ENCODE measurements at regions not wholly inside any gene's neighbourhood (a gene's known extent, or its start where the extent isn't known, plus 50 kb on each side); places are given as distances from the start of the nearest gene placed in this dataset.

DNA sequence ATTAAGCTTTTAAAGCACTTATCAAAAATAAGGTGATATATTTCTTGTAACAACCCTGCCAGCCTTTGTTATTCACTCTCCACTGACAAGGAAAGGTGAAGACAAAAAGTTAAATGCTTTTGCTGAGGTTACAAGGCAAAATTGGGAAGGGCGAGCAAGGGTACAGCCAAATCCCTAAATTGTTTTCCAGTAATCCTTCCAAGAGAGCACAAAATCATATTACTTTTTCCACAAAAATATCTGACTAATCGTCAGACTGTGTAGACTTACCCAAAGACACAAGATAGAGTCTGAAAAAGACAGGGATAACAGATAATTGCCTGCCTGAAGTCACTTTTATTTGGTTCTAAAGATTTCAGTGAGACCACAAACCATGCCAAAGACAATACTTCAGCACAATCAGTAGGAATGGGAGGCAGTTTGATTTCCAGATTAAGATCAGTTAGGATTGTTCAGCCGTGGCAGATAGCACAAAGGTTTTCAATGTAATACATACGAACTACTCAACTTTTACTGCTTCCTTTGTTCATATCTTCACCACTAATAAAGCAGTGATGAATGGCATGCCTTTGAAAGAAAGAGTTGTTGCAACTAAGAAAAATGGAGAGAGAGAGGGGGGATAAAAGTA lies 383.8 kb upstream of the TUSC1 start:
- DNase-seq (ENCODE audit: low spot score in 2 of 2) = no peak
- Mint-ChIP-seq H3K36me3 (no peaks in the 10 kb centered on the region), H3K27ac (no peak overlapping the region), H3K27me3 (no peaks in the 10 kb centered on the region), H3K4me1 (no peaks in the 10 kb centered on the region), H3K4me3 (no peak overlapping the region), H3K9me3 (no peaks in the 10 kb centered on the region)
- no peak for ATAC-seq (ENCODE audit: low read depth)

DNA sequence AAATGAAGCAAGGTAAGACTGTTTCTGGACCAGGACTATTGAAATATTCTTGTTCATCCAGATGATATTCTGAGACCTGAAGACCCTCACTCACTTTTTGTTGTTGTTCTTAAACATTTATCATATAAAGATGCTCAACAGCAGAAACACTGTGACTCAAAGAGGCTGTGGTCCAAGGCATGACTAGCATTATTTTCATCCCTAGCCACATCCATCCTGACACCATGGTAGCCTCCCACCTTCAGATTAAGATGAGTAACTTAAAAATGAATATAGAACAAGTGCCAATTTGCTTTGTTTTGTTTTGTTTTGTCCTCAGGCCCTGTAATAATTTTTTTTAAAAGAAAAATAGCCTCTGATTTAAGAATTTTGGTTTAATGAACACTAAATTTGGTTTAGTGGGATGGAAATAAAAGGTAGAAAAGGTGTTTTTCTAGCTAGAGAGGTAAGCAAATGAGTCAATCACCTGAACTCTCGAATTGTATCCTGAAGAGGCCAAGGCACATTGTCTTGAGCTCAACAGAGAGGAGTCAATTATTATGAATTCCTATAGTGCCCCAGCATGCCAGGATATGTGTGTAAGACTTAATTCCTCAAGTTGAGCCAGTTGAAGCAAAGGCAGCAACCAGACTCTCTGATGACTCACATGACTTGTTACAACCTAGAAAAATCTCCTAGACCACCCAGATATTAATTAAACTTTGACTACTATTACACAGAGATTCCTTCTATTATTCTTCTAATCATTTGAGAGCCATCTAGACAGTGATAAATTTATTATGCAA lies 380.1 kb upstream of the TUSC1 start:
- no peaks in the 10 kb centered on the region for H3K36me3 Mint-ChIP-seq
- ATAC-seq (ENCODE audit: low read depth) = no peak
- peaks cover 2% of the 10 kb centered on the region for H3K9me3 Mint-ChIP-seq
- no peak for DNase-seq (ENCODE audit: low spot score in 2 of 2)
- H3K27ac Mint-ChIP-seq = no peak overlapping the region
- H3K27me3 Mint-ChIP-seq = no peaks in the 10 kb centered on the region
- no peak overlapping the region for H3K4me3 Mint-ChIP-seq
- no peaks in the 10 kb centered on the region for H3K4me1 Mint-ChIP-seq

DNA sequence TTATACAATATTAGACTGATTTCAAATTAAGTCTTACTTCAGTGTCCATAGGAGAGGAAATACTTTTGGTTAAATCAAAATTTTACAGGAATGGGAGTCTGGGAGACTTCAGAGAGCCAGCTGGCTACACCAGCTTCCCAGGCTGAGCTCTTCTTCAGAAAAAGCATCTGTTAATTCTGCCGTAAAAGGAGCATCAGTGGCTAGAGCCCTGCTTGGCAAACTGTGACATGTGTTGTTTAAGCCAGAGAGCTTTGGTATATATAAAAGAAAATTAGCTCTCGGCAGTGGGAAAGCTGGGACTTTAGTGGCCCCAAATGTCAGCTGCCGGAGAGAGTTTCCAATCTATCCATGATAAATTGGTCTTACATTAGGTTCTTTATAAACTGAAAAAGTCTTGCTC lies 378.8 kb upstream of the TUSC1 start:
- H3K36me3 Mint-ChIP-seq = no peaks in the 10 kb centered on the region
- H3K27me3 Mint-ChIP-seq = no peaks in the 10 kb centered on the region
- DNase-seq (ENCODE audit: low spot score in 2 of 2) (no peak), ATAC-seq (ENCODE audit: low read depth) (no peak)
- no peak overlapping the region for H3K27ac Mint-ChIP-seq
- H3K4me1 Mint-ChIP-seq = no peaks in the 10 kb centered on the region
- H3K4me3 Mint-ChIP-seq = no peak overlapping the region
- peaks cover 2% of the 10 kb centered on the region for H3K9me3 Mint-ChIP-seq

GRCh38 chr9:26054600-26055520 lies 376.6 kb upstream of the TUSC1 start:
- Mint-ChIP-seq H3K4me1 (no peaks in the 10 kb centered on the region), H3K27me3 (no peaks in the 10 kb centered on the region), H3K9me3 (peaks cover 2% of the 10 kb centered on the region), H3K36me3 (no peaks in the 10 kb centered on the region), H3K27ac (no peak overlapping the region), H3K4me3 (no peak overlapping the region)
- DNase-seq (ENCODE audit: low spot score in 2 of 2) (no peak), ATAC-seq (ENCODE audit: low read depth) (no peak)

DNA sequence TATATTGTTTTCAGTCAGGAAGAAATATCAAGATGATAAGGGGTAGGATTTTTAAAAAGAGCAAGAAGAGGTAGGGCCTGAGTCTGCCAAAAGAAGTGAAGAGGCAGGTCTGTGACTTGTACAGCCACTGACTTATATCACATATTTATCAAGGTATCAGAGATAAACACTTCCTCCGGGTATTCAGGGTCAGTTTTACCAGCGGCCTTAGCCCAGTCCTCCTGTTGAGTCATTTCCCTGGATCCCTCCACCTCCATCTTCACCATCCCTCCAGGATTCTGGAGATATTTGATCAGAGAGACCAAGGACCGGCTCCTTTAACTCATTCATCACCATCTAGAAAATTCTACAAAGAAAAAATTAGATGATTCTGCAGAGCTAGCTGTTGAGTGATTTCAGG lies 375.7 kb upstream of the TUSC1 start:
- H3K36me3 Mint-ChIP-seq = no peaks in the 10 kb centered on the region
- no peaks in the 10 kb centered on the region for H3K4me1 Mint-ChIP-seq
- peaks cover 2% of the 10 kb centered on the region for H3K9me3 Mint-ChIP-seq
- no peaks in the 10 kb centered on the region for H3K27me3 Mint-ChIP-seq
- no peak for DNase-seq (ENCODE audit: low spot score in 2 of 2)
- no peak for ATAC-seq (ENCODE audit: low read depth)
- H3K4me3 Mint-ChIP-seq = no peak overlapping the region
- H3K27ac Mint-ChIP-seq = no peak overlapping the region

- ATAC-seq (ENCODE audit: low read depth) = no peak
- H3K4me3 Mint-ChIP-seq = no peak overlapping the region
- no peaks in the 10 kb centered on the region for H3K4me1 Mint-ChIP-seq
- no peaks in the 10 kb centered on the region for H3K27me3 Mint-ChIP-seq
- DNase-seq (ENCODE audit: low spot score in 2 of 2) = no peak
- H3K36me3 Mint-ChIP-seq = no peaks in the 10 kb centered on the region
- H3K9me3 Mint-ChIP-seq = peaks cover 7% of the 10 kb centered on the region
- H3K27ac Mint-ChIP-seq = no peak overlapping the region
Measured at GRCh38 chr9:26043431-26043830, 365.2 kb upstream of the TUSC1 start.

DNA sequence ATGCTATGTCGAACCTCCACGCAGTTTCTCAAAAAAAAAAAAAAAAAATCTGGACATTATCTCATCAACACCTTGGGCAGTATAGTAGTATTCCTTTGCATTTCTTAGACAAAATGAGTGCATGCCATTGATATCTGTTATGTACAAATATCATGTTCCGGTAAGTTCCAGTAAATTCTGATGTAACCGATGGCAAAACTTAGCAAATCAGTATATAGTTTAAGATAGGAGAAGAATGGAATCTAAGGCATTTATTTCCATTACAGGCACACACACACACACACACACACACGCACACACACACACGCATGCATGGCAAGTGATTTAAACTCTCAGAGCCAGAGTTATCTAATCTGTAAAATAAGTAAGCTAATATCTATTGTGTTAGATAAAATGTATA lies 356.5 kb upstream of the TUSC1 start:
- no peak overlapping the region for H3K4me3 Mint-ChIP-seq
- no peaks in the 10 kb centered on the region for H3K4me1 Mint-ChIP-seq
- no peak overlapping the region for H3K27ac Mint-ChIP-seq
- H3K9me3 Mint-ChIP-seq = peaks cover 8% of the 10 kb centered on the region
- H3K36me3 Mint-ChIP-seq = no peaks in the 10 kb centered on the region
- DNase-seq (ENCODE audit: low spot score in 2 of 2) (no peak), ATAC-seq (ENCODE audit: low read depth) (no peak)
- H3K27me3 Mint-ChIP-seq = no peaks in the 10 kb centered on the region

DNA sequence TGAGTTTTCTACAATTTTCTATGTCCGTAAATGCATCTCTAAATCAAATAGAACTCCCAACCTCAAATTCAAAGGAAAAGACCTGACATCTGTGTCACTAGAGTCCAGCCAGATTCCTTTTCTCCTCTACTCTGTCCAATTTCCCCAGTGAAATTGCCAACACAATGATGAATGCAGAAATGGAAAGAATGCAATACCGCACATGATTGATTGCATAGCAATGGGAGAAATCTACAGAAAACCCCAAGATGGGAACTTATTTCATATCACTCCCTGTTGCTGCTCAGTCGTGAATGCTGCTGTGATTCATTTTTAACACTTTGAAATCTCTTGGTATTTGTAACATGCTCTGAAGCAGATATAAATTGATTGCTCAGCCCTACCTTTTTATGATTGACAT lies 355.1 kb upstream of the TUSC1 start:
- peaks cover 4% of the 10 kb centered on the region for H3K9me3 Mint-ChIP-seq
- H3K4me3 Mint-ChIP-seq = no peak overlapping the region
- no peak for ATAC-seq (ENCODE audit: low read depth)
- no peak for DNase-seq (ENCODE audit: low spot score in 2 of 2)
- no peaks in the 10 kb centered on the region for H3K36me3 Mint-ChIP-seq
- no peak overlapping the region for H3K27ac Mint-ChIP-seq
- H3K4me1 Mint-ChIP-seq = no peaks in the 10 kb centered on the region
- no peaks in the 10 kb centered on the region for H3K27me3 Mint-ChIP-seq

GRCh38 chr9:26026423-26027100 lies 348.3 kb upstream of the TUSC1 start:
- no peak for ATAC-seq (ENCODE audit: low read depth)
- H3K27ac Mint-ChIP-seq = no peak overlapping the region
- no peak overlapping the region for H3K4me3 Mint-ChIP-seq
- no peak for DNase-seq (ENCODE audit: low spot score in 2 of 2)
- no peaks in the 10 kb centered on the region for H3K27me3 Mint-ChIP-seq
- no peaks in the 10 kb centered on the region for H3K36me3 Mint-ChIP-seq
- H3K4me1 Mint-ChIP-seq = no peaks in the 10 kb centered on the region
- peaks cover 4% of the 10 kb centered on the region for H3K9me3 Mint-ChIP-seq

GRCh38 chr9:26013199-26013598 lies 335.0 kb upstream of the TUSC1 start:
- no peak overlapping the region for H3K4me3 Mint-ChIP-seq
- no peak overlapping the region for H3K27ac Mint-ChIP-seq
- H3K36me3 Mint-ChIP-seq = no peaks in the 10 kb centered on the region
- H3K4me1 Mint-ChIP-seq = no peaks in the 10 kb centered on the region
- H3K9me3 Mint-ChIP-seq = peaks cover 10% of the 10 kb centered on the region
- DNase-seq (ENCODE audit: low spot score in 2 of 2) (no peak), ATAC-seq (ENCODE audit: low read depth) (no peak)
- H3K27me3 Mint-ChIP-seq = no peaks in the 10 kb centered on the region

- no peak for ATAC-seq (ENCODE audit: low read depth)
- Mint-ChIP-seq H3K4me1 (no peaks in the 10 kb centered on the region), H3K4me3 (no peak overlapping the region), H3K9me3 (peaks cover 6% of the 10 kb centered on the region), H3K27me3 (no peaks in the 10 kb centered on the region), H3K27ac (no peak overlapping the region), H3K36me3 (no peaks in the 10 kb centered on the region)
- DNase-seq (ENCODE audit: low spot score in 2 of 2) = no peak
Measured at GRCh38 chr9:26012797-26013196, 334.6 kb upstream of the TUSC1 start.

DNA sequence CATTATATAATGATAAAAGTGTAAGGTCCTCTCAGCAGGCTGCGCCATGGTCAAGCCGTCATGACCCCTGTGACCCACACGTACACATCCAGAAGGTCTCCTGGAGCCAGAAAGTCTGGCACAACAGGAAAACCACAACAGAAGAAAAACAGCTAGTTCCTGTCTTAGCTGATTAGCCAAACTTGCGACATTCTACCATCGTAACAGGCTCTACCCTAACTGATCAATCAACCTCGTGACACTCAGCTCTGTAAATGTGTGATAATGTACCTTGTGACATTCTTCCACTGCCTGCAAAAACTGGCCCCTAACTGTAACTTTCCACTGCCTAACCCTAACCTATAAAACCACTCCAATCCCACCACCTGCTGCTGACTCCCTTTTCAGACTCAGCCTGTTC lies 316.4 kb upstream of the TUSC1 start:
- ATAC-seq (ENCODE audit: low read depth) (no peak), DNase-seq (ENCODE audit: low spot score in 2 of 2) (no peak)
- Mint-ChIP-seq H3K27ac (no peak overlapping the region), H3K4me1 (no peaks in the 10 kb centered on the region), H3K36me3 (no peaks in the 10 kb centered on the region), H3K9me3 (peaks cover 18% of the 10 kb centered on the region), H3K27me3 (no peaks in the 10 kb centered on the region), H3K4me3 (no peak overlapping the region)

- peaks cover 21% of the 10 kb centered on the region for H3K9me3 Mint-ChIP-seq
- no peak overlapping the region for H3K4me3 Mint-ChIP-seq
Measured at GRCh38 chr9:25990376-25990775, 312.1 kb upstream of the TUSC1 start.

DNA sequence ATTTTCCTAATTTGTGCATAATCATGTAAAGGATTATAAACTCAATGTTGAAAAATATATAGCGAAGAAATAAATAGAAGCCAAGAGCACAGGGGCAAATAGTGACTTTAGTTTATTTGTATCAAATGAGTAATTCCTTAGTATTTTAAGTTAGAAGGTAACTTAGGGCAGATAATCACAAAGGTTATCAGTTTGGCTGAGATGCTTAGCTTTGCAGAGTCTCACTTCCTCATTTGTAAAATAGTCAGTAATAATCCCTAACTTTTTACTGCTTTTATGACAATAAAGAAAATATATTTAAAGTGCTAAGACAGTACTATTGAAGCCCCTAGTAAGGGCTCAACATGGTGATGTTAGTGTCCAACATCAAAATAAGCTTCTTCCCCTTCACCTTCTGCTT lies 297.4 kb upstream of the TUSC1 start:
- no peaks in the 10 kb centered on the region for H3K27me3 Mint-ChIP-seq
- H3K9me3 Mint-ChIP-seq = peaks cover 4% of the 10 kb centered on the region
- no peaks in the 10 kb centered on the region for H3K4me1 Mint-ChIP-seq
- H3K36me3 Mint-ChIP-seq = no peaks in the 10 kb centered on the region
- no peak overlapping the region for H3K4me3 Mint-ChIP-seq
- H3K27ac Mint-ChIP-seq = no peak overlapping the region
- DNase-seq (ENCODE audit: low spot score in 2 of 2) (no peak), ATAC-seq (ENCODE audit: low read depth) (no peak)

More at GRCh38 chr9:25990376-25990775, 312.1 kb upstream of the TUSC1 start:
- Mint-ChIP-seq H3K27ac (no peak overlapping the region), H3K36me3 (peaks cover 2% of the 10 kb centered on the region), H3K4me1 (no peaks in the 10 kb centered on the region), H3K27me3 (no peaks in the 10 kb centered on the region)
- no peak for ATAC-seq (ENCODE audit: low read depth)
- DNase-seq (ENCODE audit: low spot score in 2 of 2) = no peak
